HG03095 (cell line): ENCODE measurements at regions not wholly inside any gene's neighbourhood (a gene's known extent, or its start where the extent isn't known, plus 50 kb on each side); places are given as distances from the start of the nearest gene placed in this dataset.

Experiments
- ATAC-seq: cut with Tn5 transposase; IDR thresholded peaks from one replicate; pipeline ENCODE4 v1.9.1; 2021; ENCODE audit warnings: moderate library complexity; ENCODE audit not compliant: unreplicated experiment

DNA sequence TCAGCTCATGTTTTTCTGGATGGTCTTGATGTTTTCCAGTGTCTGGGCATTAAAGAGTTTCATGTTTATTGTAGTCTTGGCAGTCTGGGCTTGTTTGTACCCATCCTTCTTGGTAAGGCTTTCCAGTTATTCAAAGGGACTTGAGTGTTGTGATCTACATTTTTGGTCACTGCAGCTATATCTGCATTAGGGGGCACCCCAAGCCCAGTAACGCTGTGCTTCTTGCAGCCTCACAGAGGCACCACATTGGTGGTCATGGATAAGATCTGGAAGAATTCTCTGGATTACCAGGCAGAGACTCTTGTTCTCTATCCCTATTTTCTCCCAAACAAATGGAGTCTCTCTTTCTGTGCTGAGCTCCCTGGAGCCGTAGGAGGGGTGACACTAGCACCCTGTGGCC is 451.5 kb upstream of the FAT3 start:
- ATAC-seq, result no peak

GRCh38 chr11:91771961-91772360 is 452.7 kb upstream of the FAT3 start:
- no peak for ATAC-seq

GRCh38 chr11:91768783-91769182 is 455.8 kb upstream of the FAT3 start:
- no peak for ATAC-seq

GRCh38 chr11:91763331-91763730 is 461.3 kb upstream of the FAT3 start:
- ATAC-seq, result no peak

DNA sequence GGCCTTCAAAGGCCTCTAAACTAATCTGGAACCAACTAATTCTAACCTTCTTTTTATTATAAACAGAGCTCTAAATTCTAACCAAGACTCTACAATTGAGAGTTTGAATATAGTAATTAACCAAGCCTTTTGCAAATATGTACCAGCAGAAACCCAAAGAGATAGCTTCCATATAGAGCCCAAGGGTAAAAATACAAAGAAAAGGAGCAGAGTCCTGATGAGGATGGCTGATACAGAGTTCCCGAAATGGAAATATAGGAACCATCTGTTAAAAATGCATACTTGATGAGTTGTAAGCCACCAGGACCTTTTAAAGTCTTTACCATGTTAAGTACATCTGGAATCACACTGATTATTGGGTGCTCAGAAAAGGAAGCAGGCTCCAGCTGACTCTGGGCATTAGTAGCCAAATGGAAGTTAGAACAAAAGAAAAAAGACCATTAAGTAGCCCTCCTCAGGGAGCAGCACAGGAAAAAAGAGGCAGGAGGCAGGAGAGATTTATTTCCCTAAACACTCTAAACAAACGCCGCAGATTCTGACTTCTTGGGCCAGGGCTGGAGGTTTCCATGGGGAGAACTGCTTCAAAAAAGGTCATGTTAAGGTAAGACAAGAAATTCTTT is 463.1 kb upstream of the FAT3 start:
- no peak for ATAC-seq

GRCh38 chr11:91756829-91757480 is 467.7 kb upstream of the FAT3 start:
- no peak for ATAC-seq

DNA sequence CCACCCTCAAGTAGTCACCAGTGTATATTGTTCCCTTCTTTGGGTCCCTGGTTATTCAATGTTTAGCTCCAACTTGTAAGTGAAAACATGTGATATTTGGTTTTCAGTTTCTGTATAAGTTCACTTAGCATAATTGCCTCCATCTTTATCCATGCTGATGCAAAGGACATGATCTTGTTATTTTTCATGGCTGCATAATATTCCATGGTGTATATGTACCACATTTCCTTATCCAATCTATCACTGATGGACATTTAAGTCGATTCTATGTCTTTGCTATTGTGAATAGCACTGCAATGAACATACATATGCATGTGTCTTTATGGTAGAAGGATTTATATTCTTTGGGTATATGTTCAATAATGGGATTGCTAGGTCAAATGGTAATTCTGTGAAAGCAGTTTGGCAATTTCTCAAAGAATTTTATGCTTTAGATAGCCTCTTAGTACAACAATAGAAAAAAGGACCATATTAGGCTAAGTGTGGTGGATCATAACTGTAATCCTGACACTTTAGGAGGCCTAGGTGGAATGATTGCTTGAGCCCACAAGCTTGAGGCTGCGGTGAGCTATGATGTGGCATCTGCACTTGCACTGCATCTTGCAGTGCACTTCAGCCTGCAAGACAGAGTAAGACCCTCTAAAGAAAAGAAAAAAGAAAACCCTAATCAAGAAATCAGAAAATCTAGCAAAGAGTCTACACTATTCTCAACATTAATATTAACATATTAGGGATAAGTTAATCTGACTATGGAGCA is 468.5 kb upstream of the FAT3 start:
- ATAC-seq, result no peak

DNA sequence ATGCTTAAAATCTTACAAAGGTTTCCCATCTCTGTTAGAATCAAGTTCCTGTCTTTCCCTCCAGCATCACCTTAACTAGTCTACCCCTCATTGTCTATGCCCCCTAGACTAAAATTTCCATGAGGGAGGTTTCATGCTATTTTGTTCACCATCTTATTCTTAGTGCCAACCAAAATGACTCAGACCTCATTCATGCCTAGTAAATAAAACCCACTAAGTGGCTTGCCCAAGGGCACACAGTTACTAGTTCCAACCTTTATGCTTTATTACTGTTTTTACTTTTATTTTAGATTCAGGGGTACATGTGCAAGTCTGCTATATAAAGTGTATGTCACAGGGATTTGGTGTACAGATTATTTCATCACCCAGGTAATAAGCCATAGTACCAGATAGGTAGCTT is 469.1 kb upstream of the FAT3 start:
- ATAC-seq, result no peak

DNA sequence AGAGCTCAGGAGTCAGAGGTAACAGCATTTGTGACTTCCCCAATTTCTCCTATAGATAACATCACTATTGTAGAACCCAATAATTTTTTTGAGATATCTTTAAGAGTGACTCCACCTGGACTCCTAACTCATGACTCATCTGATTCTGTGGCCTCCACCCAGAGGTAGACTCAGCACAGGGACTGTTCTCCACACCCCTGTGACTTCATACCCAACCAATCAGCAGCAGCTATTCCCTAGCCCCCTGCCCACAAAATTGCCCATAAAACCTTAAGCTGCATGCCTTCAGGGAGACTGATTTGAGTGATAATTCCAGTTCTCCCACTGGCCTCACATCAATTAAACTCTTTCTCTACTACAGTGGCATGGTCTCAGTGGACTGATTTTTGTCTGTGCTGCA is 475.4 kb upstream of the FAT3 start:
- ATAC-seq, result no peak

DNA sequence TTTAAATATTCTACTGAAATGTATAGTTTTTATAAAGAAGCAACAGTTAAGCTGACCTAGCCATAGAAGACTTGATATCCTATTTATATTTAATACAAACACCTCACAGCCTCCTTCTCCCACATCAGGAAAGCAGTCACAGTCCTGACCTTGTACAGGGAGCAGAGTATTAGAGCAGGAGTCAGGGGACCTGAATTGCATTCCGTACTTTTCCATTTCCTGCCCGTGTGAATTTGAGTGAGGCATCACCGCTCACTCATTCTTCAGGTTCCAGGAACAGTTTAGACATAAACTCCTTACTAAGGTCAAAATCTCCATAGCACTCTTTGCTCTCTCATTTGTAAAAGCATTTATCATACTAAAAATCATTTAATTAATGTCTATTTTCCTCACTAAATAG is 482.5 kb upstream of the FAT3 start:
- ATAC-seq, result no peak

- no peak for ATAC-seq
These were observed 493.6 kb upstream of the FAT3 start for GRCh38 chr11:91731051-91731450.

- no peak for ATAC-seq
These were observed 494.0 kb upstream of the FAT3 start for GRCh38 chr11:91730620-91731019.

DNA sequence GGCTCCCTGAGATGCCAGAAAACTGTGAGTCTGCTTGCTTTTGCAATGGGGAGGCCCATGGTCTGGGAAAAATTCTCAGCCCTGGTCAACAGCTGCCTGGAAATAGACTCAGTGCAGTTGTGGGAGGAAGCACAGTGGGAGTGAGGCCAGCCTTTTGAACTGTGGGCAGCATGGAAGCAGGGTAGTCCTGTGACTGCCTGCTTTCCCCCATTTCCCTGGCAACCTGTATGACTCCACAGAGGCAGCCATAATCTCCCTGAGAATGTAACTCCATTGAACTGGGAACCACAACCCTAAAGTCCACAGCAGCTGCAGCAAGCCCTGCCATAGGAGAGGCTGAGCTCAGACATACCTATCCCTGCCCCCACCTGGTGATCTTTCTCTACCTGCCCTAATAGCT is 494.6 kb upstream of the FAT3 start:
- no peak for ATAC-seq

- ATAC-seq, result no peak
These were observed 507.4 kb upstream of the FAT3 start for GRCh38 chr11:91717169-91717568.

GRCh38 chr11:91707652-91708482 is 516.8 kb upstream of the FAT3 start:
- ATAC-seq, result no peak

DNA sequence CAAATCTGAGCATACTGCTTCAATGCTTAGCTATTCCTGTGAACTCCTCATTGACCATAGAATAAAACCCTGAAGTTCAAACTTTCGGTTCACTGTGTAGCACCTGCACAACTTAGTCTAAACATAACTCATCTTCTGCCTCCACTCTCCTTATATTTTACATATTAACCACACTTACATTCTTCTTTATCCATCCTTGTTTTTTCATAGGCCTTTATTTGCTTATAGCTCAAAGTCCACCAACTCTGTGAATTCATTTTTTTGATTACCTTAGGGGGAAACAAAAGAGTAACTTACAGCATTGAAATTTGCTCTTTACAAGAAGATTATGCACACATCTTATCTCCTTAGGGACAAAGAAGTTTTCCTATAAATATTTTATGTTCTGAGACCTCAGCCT is 521.6 kb upstream of the FAT3 start:
- no peak for ATAC-seq

DNA sequence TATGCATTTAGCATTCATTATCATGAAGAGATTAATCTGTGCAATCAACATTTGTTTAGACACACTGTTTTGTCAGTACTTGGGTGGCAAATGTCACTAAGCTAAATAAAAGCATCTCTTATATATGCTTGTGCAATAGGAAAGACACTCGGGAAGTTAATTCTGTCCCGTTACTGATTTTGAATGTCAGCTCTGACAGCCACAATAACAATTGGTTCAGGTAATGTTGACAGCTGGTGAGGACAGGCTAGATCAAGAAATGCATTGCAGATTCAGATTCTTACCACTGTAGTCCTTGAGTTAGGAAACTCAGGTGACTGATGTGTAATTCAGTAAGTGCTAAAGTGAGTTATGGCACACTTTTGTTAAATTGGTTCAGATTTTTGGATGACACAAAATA is 523.8 kb upstream of the FAT3 start:
- no peak for ATAC-seq

DNA sequence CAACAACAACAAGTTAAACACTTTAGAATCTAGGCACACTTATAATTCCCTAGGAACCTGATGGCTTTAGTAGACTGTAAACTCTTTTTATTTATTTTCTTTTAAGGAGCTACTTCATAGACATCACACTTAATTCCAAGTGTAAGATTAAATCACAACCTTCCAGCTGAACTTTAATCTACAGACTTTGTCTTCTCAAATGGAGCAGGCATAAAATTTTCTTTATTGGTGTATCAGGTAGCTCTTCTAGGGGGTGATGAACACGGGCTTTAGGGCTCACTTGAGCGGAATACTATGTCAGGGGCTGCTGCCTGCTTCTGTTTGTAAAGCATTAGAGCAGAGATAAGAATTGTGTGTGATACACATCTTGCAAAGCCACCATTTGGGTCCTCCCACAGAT is 525.8 kb upstream of the FAT3 start:
- ATAC-seq, result no peak

DNA sequence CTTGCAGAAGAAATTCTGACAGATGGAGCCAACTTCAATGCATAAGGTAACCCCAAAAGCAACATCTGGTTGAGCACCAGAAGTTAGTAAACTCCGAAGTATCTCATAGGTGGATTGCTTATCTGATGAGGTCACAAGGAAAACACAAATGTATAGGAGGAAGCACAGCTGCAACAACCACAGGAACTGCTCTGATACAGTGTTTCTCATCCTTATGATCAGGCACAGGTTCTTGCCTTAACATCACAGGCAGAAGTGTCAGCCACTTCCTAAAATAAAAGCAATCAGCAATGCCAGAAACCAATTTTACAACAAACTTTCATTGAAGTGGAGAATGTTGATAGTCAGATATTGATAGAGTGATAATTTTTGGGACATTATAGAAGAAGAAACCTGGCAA is 530.3 kb upstream of the FAT3 start:
- ATAC-seq, result no peak

GRCh38 chr11:91691872-91692271 is 532.7 kb upstream of the FAT3 start:
- ATAC-seq, result no peak

GRCh38 chr11:91688672-91689071 is 535.9 kb upstream of the FAT3 start:
- ATAC-seq, result no peak

DNA sequence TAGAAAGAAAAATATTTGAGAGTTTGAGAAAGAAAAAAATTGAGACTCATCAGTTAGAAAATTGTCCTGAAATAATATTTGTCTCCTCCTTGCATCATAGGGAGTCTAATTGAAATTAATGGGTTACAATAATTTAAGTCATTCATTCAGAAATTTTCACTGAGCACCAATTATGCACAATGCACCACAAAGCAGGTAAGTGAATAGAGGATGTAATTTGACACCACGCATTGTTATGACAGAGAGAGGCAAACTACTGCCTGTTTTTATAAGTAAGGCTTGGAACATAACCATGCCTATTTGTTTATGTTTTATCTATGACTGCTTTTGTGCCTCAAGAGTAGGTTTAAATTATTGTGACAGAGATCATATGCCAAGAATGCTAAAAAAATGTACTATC is 537.9 kb upstream of the FAT3 start:
- no peak for ATAC-seq
